ENCODE measurements at regions not wholly inside any gene's neighbourhood (a gene's known extent, or its start where the extent isn't known, plus 50 kb on each side); places are given as distances from the start of the nearest gene placed in this dataset.

GRCh38 chr2:219726916-219727315 lies 99.5 kb downstream of the SLC4A3 start:
- intact Hi-C loops (cut with DNase I): no loop called here
- Histone ChIP-seq H3K36me3 (no peaks in the 10 kb centered on the region), H3K4me1 (no peaks in the 10 kb centered on the region), H3K27me3 (no peaks in the 10 kb centered on the region), H3K27ac (no peak overlapping the region), H3K4me3 (replicated peaks in 1 of 3) (no peak overlapping the region), H3K9me3 (no peaks in the 10 kb centered on the region)
- 87 to 88% methylated on average over 2 of the region's 2 CpGs for WGBS, 2 donors
- no peak for TF ChIP-seq CTCF (IDR thresholded peaks at IDR 0.05)
- TF ChIP-seq POLR2A (IDR thresholded peaks at IDR 0.05): no peak
- DNase-seq: no peak

GRCh38 chr2:219727771-219728429 lies 100.5 kb downstream of the SLC4A3 start:
- no peak overlapping the region for H3K27ac ChIP-seq
- no peaks in the 10 kb centered on the region for H3K27me3 ChIP-seq
- 68 to 73% methylated on average over 8 of the region's 8 CpGs for WGBS, 2 donors
- H3K36me3 ChIP-seq: no peaks in the 10 kb centered on the region
- intact Hi-C loops (cut with DNase I): no loop called here
- no peak overlapping the region for H3K4me3 ChIP-seq (replicated peaks in 1 of 3)
- no peaks in the 10 kb centered on the region for H3K9me3 ChIP-seq
- H3K4me1 ChIP-seq: no peaks in the 10 kb centered on the region
- DNase-seq: no peak
- no peak for TF ChIP-seq POLR2A (IDR thresholded peaks at IDR 0.05)

GRCh38 chr2:219728991-219729487 lies 101.6 kb downstream of the SLC4A3 start:
- Histone ChIP-seq H3K36me3 (no peaks in the 10 kb centered on the region), H3K27me3 (no peaks in the 10 kb centered on the region), H3K9me3 (no peaks in the 10 kb centered on the region), H3K27ac (no peak overlapping the region), H3K4me3 (replicated peaks in 1 of 3) (no peak overlapping the region), H3K4me1 (no peaks in the 10 kb centered on the region)
- 66 to 74% methylated on average over 9 of the region's 9 CpGs for whole genome bisulfite sequencing, 2 donors
- TF ChIP-seq POLR2A (IDR thresholded peaks at IDR 0.05) (no peak), CTCF (IDR thresholded peaks at IDR 0.05) (no peak)
- no peak for DNase-seq
- intact Hi-C loops (cut with DNase I): no loop called here

GRCh38 chr2:219731173-219731572 lies 103.7 kb downstream of the SLC4A3 start:
- no peaks in the 10 kb centered on the region for H3K9me3 ChIP-seq
- DNase-seq: no peak
- no peak for TF ChIP-seq POLR2A (IDR thresholded peaks at IDR 0.05)
- TF ChIP-seq CTCF (IDR thresholded peaks at IDR 0.05): no peak

GRCh38 chr2:219733106-219733505 lies 105.7 kb downstream of the SLC4A3 start:
- H3K4me1 ChIP-seq: no peaks in the 10 kb centered on the region
- no peak overlapping the region for H3K27ac ChIP-seq
- no peak overlapping the region for H3K4me3 ChIP-seq (replicated peaks in 1 of 3)
- WGBS, 2 donors: 49 to 68% methylated on average over 2 of the region's 2 CpGs
- H3K36me3 ChIP-seq: no peaks in the 10 kb centered on the region
- no peaks in the 10 kb centered on the region for H3K27me3 ChIP-seq
- TF ChIP-seq POLR2A (IDR thresholded peaks at IDR 0.05) (no peak), CTCF (IDR thresholded peaks at IDR 0.05) (no peak)
- DNase-seq: no peak
- intact Hi-C loops (cut with DNase I): loop anchor here (10.0 kb wide), 1 partner anchor 1842 kb away; the partner anchor contains the start of gene EPHA4
- H3K9me3 ChIP-seq: no peaks in the 10 kb centered on the region

More at GRCh38 chr2:219731173-219731572, 103.7 kb downstream of the SLC4A3 start:
- Histone ChIP-seq H3K27me3 (no peaks in the 10 kb centered on the region), H3K27ac (no peak overlapping the region), H3K4me3 (replicated peaks in 1 of 3) (no peak overlapping the region), H3K4me1 (no peaks in the 10 kb centered on the region), H3K36me3 (no peaks in the 10 kb centered on the region)
- WGBS, 2 donors: 84 to 85% methylated on average over 3 of the region's 3 CpGs
- intact Hi-C loops (cut with DNase I): loop anchor here (10.0 kb wide), 1 partner anchor 1844 kb away; the partner anchor contains the start of gene EPHA4

All from thyroid gland (tissue), 4 donors.